ENCODE measurements at regions not wholly inside any gene's neighbourhood (a gene's known extent, or its start where the extent isn't known, plus 50 kb on each side); places are given as distances from the start of the nearest gene placed in this dataset.

DNA sequence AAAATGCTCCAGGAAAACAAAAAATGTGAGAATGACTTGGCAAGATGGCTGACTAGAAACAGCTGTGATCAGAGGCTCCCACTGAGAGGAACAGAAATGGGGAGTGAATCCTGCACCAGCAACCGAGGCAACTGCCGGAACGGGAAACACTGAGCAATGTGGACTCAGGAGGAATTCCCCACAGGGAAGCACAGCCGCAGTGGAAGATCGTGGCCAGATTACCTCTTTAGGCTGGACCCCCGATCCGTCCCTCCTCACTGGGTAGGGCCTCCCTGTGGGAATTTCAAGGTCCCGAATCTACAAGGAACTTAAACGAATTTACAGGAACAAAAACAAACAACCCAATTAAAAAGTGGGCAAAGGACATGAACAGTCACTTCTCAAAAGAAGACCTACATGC, 385.2 kb upstream of the MCTP2 start:
- 69 to 80% (median 72%) methylated on average over 9 of the region's 9 CpGs for WGBS, 4 donors
- H3K4me3 ChIP-seq: no peak overlapping the region

DNA sequence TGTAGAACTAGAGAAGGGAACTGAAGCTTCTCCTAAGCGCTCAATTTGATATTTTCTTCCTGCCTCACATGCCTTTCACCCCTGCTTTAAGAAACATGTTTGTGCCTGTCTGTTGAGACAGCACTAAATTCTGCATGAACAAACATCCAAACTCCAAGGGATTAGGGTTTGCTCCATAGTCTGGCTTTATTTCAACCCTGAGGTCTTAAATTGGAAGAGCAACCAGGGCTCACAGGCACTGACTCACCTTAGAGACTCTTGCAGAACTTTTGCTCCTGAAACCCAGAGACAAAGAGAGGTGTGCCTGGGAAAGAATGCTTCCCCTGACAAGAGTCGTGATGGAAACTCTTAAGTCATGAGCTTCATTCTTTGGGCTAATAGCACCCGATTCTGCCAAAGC, 393.9 kb upstream of the MCTP2 start:
- Histone ChIP-seq H3K4me3 (no peak overlapping the region), H3K27me3 (peaks cover 0 to 5% (median 0%) of the 10 kb centered on the region in 9 donors), H3K27ac (no peak overlapping the region), H3K9me3 (peaks cover 0 to 16% (median 0%) of the 10 kb centered on the region in 12 donors), H3K36me3 (no peaks in the 10 kb centered on the region), H3K4me1 (no peaks in the 10 kb centered on the region)
- ATAC-seq (no peak), DNase-seq (no peak)
- TF ChIP-seq POLR2A (IDR thresholded peaks at IDR 0.05): no peak
- TF ChIP-seq, protein P1, sequence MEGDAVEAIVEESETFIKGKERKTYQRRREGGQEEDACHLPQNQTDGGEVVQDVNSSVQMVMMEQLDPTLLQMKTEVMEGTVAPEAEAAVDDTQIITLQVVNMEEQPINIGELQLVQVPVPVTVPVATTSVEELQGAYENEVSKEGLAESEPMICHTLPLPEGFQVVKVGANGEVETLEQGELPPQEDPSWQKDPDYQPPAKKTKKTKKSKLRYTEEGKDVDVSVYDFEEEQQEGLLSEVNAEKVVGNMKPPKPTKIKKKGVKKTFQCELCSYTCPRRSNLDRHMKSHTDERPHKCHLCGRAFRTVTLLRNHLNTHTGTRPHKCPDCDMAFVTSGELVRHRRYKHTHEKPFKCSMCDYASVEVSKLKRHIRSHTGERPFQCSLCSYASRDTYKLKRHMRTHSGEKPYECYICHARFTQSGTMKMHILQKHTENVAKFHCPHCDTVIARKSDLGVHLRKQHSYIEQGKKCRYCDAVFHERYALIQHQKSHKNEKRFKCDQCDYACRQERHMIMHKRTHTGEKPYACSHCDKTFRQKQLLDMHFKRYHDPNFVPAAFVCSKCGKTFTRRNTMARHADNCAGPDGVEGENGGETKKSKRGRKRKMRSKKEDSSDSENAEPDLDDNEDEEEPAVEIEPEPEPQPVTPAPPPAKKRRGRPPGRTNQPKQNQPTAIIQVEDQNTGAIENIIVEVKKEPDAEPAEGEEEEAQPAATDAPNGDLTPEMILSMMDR (IDR thresholded peaks at IDR 0.05): no peak
- intact Hi-C loops (cut with DNase I): no loop called here
- 76 to 88% (median 84%) methylated on average over 3 of the region's 3 CpGs for WGBS, 4 donors

More for the DNA sequence above, 385.2 kb upstream of the MCTP2 start:
- TF ChIP-seq POLR2A (IDR thresholded peaks at IDR 0.05): no peak
- TF ChIP-seq, protein P1 (IDR thresholded peaks at IDR 0.05): no peak
- Histone ChIP-seq H3K36me3 (no peaks in the 10 kb centered on the region), H3K9me3 (peaks cover 0 to 17% (median 0%) of the 10 kb centered on the region in 12 donors), H3K27ac (no peak overlapping the region), H3K4me1 (no peaks in the 10 kb centered on the region), H3K27me3 (no peaks in the 10 kb centered on the region)
- DNase-seq: no peak
- peak in 1 of 4 donors; percentile 32 for ATAC-seq
- intact Hi-C loops (cut with DNase I): no loop called here

DNA sequence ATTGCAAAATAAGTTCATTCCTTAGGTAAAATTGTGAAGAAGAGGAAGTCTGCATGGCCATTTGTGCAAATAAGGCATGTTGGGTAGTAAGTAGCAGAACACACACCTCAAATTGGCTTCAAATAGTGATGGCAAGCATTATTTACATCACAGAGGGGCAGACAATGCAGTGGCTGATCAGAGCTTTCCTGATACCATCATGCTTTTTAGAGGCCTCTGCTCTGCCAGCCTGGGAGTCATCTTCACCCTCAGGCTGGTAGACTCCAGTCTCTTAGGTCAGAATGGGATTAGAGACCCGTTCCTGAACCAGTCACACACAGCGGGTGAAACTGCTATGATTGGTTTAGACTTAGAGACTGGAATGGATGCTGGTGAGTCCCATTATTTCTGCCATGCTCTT, 396.0 kb upstream of the MCTP2 start:
- Histone ChIP-seq H3K9me3 (peaks cover 0 to 5% (median 0%) of the 10 kb centered on the region in 12 donors), H3K27ac (no peak overlapping the region), H3K4me3 (no peak overlapping the region), H3K36me3 (no peaks in the 10 kb centered on the region), H3K27me3 (peaks cover 0 to 5% (median 0%) of the 10 kb centered on the region in 9 donors), H3K4me1 (no peaks in the 10 kb centered on the region)
- no peak for DNase-seq
- intact Hi-C loops (cut with DNase I): no loop called here
- WGBS, 4 donors: 72 to 93% (median 79%) methylated on average over 2 of the region's 2 CpGs
- no peak for ATAC-seq
- TF ChIP-seq, protein P1 (IDR thresholded peaks at IDR 0.05): no peak

DNA sequence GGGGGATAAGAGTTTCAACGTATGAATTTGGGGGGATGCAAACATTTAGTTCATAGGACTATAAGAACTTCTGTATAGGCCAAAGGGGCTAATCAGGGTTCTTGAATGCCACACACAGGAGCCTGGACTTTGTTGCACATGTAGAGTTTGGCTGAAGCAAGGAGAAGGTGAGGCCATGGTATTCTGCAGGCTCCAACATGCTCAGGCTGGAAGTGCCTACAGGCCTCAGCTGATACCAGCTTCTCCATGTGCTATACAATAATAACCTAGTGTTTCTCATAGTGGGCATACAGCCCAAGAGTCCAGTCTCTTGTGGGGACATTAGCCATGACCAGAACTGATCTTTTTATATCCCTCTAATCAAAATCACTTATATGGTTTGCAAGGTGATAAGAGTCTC, 399.7 kb upstream of the MCTP2 start:
- Histone ChIP-seq H3K27ac (no peak overlapping the region), H3K36me3 (no peaks in the 10 kb centered on the region), H3K27me3 (peaks cover 0 to 5% (median 0%) of the 10 kb centered on the region in 9 donors), H3K4me3 (no peak overlapping the region), H3K9me3 (no peaks in the 10 kb centered on the region), H3K4me1 (peaks cover 0 to 5% (median 0%) of the 10 kb centered on the region in 12 donors)
- no peak for TF ChIP-seq POLR2A (IDR thresholded peaks at IDR 0.05)
- TF ChIP-seq, protein P1 (IDR thresholded peaks at IDR 0.05): no peak
- ATAC-seq (no peak), DNase-seq (no peak)
- intact Hi-C loops (cut with DNase I): no loop called here
- 74 to 87% (median 80%) methylated on average over 1 of the region's 1 CpG for WGBS, 4 donors
